ENCODE measurements at regions not wholly inside any gene's neighbourhood (a gene's known extent, or its start where the extent isn't known, plus 50 kb on each side); places are given as distances from the start of the nearest gene placed in this dataset.

- Histone ChIP-seq H3K9me3 (ENCODE audit: control insufficient read depth, insufficient read depth, low read length) (no peaks in the 10 kb centered on the region), H3K27me3 (ENCODE audit: control insufficient read depth, low read length) (no peaks in the 10 kb centered on the region), H3K9me2 (replicated peaks; ENCODE audit: control insufficient read depth, low read length) (no peaks in the 10 kb centered on the region), H3F3A (ENCODE audit: control insufficient read depth, insufficient read depth) (no peaks in the 10 kb centered on the region), H3K4me2 (ENCODE audit: low read length) (no peak overlapping the region), H3K36me3 (ENCODE audit: control insufficient read depth, low read length) (no peaks in the 10 kb centered on the region), H3K79me2 (ENCODE audit: control insufficient read depth, low read length) (no peaks in the 10 kb centered on the region), H4K20me1 (ENCODE audit: control insufficient read depth, insufficient read depth, low read depth, low read length) (no peaks in the 10 kb centered on the region), H3K27ac (ENCODE audit: low read depth, low read length) (no peak overlapping the region), H3K4me3 (ENCODE audit: low read length) (no peak overlapping the region), H3K4me1 (ENCODE audit: control insufficient read depth, low read length) (no peaks in the 10 kb centered on the region)
- no peak for TF ChIP-seq EZH2phosphoT487 (IDR thresholded peaks at IDR 0.05; ENCODE audit: borderline replicate concordance, low read length)
- TF ChIP-seq CTCF (IDR thresholded peaks at IDR 0.05; ENCODE audit: low read depth, low read length, poor library complexity, severe bottlenecking): no peak
Observed at GRCh38 chr6:51021171-51021570, 202.5 kb downstream of the TFAP2B start.

GRCh38 chr6:51024126-51024525 is 205.5 kb downstream of the TFAP2B start:
- H3K4me1 ChIP-seq (ENCODE audit: control insufficient read depth, low read length): no peaks in the 10 kb centered on the region
- no peaks in the 10 kb centered on the region for H3K9me3 ChIP-seq (ENCODE audit: control insufficient read depth, insufficient read depth, low read length)
- no peak overlapping the region for H3K4me3 ChIP-seq (ENCODE audit: low read length)
- TF ChIP-seq CTCF (IDR thresholded peaks at IDR 0.05; ENCODE audit: low read depth, low read length, poor library complexity, severe bottlenecking) (no peak), EZH2phosphoT487 (IDR thresholded peaks at IDR 0.05; ENCODE audit: borderline replicate concordance, low read length) (no peak)
- no peaks in the 10 kb centered on the region for H3F3A ChIP-seq (ENCODE audit: control insufficient read depth, insufficient read depth)
- no peak overlapping the region for H3K27ac ChIP-seq (ENCODE audit: low read depth, low read length)
- H3K36me3 ChIP-seq (ENCODE audit: control insufficient read depth, low read length): no peaks in the 10 kb centered on the region
- no peaks in the 10 kb centered on the region for H4K20me1 ChIP-seq (ENCODE audit: control insufficient read depth, insufficient read depth, low read depth, low read length)
- no peaks in the 10 kb centered on the region for H3K9me2 ChIP-seq (replicated peaks; ENCODE audit: control insufficient read depth, low read length)
- H3K79me2 ChIP-seq (ENCODE audit: control insufficient read depth, low read length): no peaks in the 10 kb centered on the region
- no peaks in the 10 kb centered on the region for H3K27me3 ChIP-seq (ENCODE audit: control insufficient read depth, low read length)
- no peak overlapping the region for H3K4me2 ChIP-seq (ENCODE audit: low read length)

- Histone ChIP-seq H3K27ac (ENCODE audit: low read depth, low read length) (no peak overlapping the region), H4K20me1 (ENCODE audit: control insufficient read depth, insufficient read depth, low read depth, low read length) (no peaks in the 10 kb centered on the region), H3K36me3 (ENCODE audit: control insufficient read depth, low read length) (no peaks in the 10 kb centered on the region), H3K79me2 (ENCODE audit: control insufficient read depth, low read length) (no peaks in the 10 kb centered on the region), H3K27me3 (ENCODE audit: control insufficient read depth, low read length) (no peaks in the 10 kb centered on the region), H3F3A (ENCODE audit: control insufficient read depth, insufficient read depth) (no peaks in the 10 kb centered on the region), H3K9me2 (replicated peaks; ENCODE audit: control insufficient read depth, low read length) (no peaks in the 10 kb centered on the region), H3K9me3 (ENCODE audit: control insufficient read depth, insufficient read depth, low read length) (no peaks in the 10 kb centered on the region), H3K4me1 (ENCODE audit: control insufficient read depth, low read length) (no peaks in the 10 kb centered on the region), H3K4me2 (ENCODE audit: low read length) (no peak overlapping the region), H3K4me3 (ENCODE audit: low read length) (no peak overlapping the region)
- TF ChIP-seq EZH2phosphoT487 (IDR thresholded peaks at IDR 0.05; ENCODE audit: borderline replicate concordance, low read length) (no peak), CTCF (IDR thresholded peaks at IDR 0.05; ENCODE audit: low read depth, low read length, poor library complexity, severe bottlenecking) (no peak)
Observed at GRCh38 chr6:51025082-51025777, 206.6 kb downstream of the TFAP2B start.
